ENCODE measurements at regions not wholly inside any gene's neighbourhood (a gene's known extent, or its start where the extent isn't known, plus 50 kb on each side); places are given as distances from the start of the nearest gene placed in this dataset.

- Histone ChIP-seq H2AFZ (ENCODE audit: low read depth, low read length) (no peak overlapping the region), H3K9me3 (ENCODE audit: insufficient read depth, low read depth, low read length) (no peaks in the 10 kb centered on the region)
- H3K27ac Mint-ChIP-seq (ENCODE audit: unreplicated experiment), result peak overlapping the region; percentile 62
These were observed 120.0 kb upstream of the TPM1 start for GRCh38 chr15:62922514-62922913.

GRCh38 chr15:62925875-62926274, 116.7 kb upstream of the TPM1 start:
- Histone ChIP-seq H3K79me2 (ENCODE audit: insufficient read depth, low read length) (no peaks in the 10 kb centered on the region), H3K9ac (ENCODE audit: low read length) (no peak overlapping the region), H3K27ac (ENCODE audit: low read depth, low read length) (no peak overlapping the region), H3K4me3 (ENCODE audit: insufficient read depth, low read depth, low read length) (no peak overlapping the region), H3K4me1 (ENCODE audit: insufficient read depth, low read length) (peaks cover 24% of the 10 kb centered on the region), H3K27me3 (ENCODE audit: insufficient read depth, low read length) (no peaks in the 10 kb centered on the region), H3K9me3 (ENCODE audit: insufficient read depth, low read depth, low read length) (no peaks in the 10 kb centered on the region), H2AFZ (ENCODE audit: low read depth, low read length) (no peak overlapping the region), H4K20me1 (ENCODE audit: insufficient read depth, low read length) (no peaks in the 10 kb centered on the region), H3K36me3 (ENCODE audit: insufficient read depth, low read length) (no peaks in the 10 kb centered on the region), H3K4me2 (ENCODE audit: low read length) (no peak overlapping the region)
- no peak overlapping the region for H3K4me3 Mint-ChIP-seq (ENCODE audit: unreplicated experiment)
- H3K9me3 Mint-ChIP-seq (ENCODE audit: unreplicated experiment), result no peaks in the 10 kb centered on the region
- DNase-seq (ENCODE audit: low read depth), result no peak
- no peaks in the 10 kb centered on the region for H3K27me3 Mint-ChIP-seq (ENCODE audit: low read depth, unreplicated experiment)
- peaks cover 50% of the 10 kb centered on the region for H3K4me1 Mint-ChIP-seq (ENCODE audit: low read depth, unreplicated experiment)
- TF ChIP-seq CTCF (IDR thresholded peaks at IDR 0.05; ENCODE audit: insufficient read depth, low read depth, low read length) (no peak), EZH2 (IDR thresholded peaks at IDR 0.05; ENCODE audit: insufficient read depth, low read length) (no peak)
- H3K27ac Mint-ChIP-seq (ENCODE audit: unreplicated experiment), result peak overlapping the region; percentile 66
- peaks cover 2% of the 10 kb centered on the region for H3K36me3 Mint-ChIP-seq (ENCODE audit: low read depth, unreplicated experiment)
- no peak for FAIRE-seq

More at GRCh38 chr15:62922514-62922913, 120.0 kb upstream of the TPM1 start:
- Mint-ChIP-seq H3K4me3 (ENCODE audit: unreplicated experiment) (no peak overlapping the region), H3K4me1 (ENCODE audit: low read depth, unreplicated experiment) (peaks cover 29% of the 10 kb centered on the region), H3K9me3 (ENCODE audit: unreplicated experiment) (no peaks in the 10 kb centered on the region), H3K36me3 (ENCODE audit: low read depth, unreplicated experiment) (peaks cover 2% of the 10 kb centered on the region), H3K27me3 (ENCODE audit: low read depth, unreplicated experiment) (no peaks in the 10 kb centered on the region)
- Histone ChIP-seq H3K4me2 (ENCODE audit: low read length) (no peak overlapping the region), H3K27ac (ENCODE audit: low read depth, low read length) (no peak overlapping the region), H3K4me3 (ENCODE audit: insufficient read depth, low read depth, low read length) (no peak overlapping the region), H4K20me1 (ENCODE audit: insufficient read depth, low read length) (no peaks in the 10 kb centered on the region), H3K27me3 (ENCODE audit: insufficient read depth, low read length) (no peaks in the 10 kb centered on the region), H3K79me2 (ENCODE audit: insufficient read depth, low read length) (no peaks in the 10 kb centered on the region), H3K36me3 (ENCODE audit: insufficient read depth, low read length) (no peaks in the 10 kb centered on the region), H3K9ac (ENCODE audit: low read length) (no peak overlapping the region), H3K4me1 (ENCODE audit: insufficient read depth, low read length) (no peaks in the 10 kb centered on the region)
- TF ChIP-seq EZH2 (IDR thresholded peaks at IDR 0.05; ENCODE audit: insufficient read depth, low read length), result no peak
- TF ChIP-seq CTCF (IDR thresholded peaks at IDR 0.05; ENCODE audit: insufficient read depth, low read depth, low read length), result no peak
- FAIRE-seq, result no peak
- DNase-seq (ENCODE audit: low read depth), result no peak

GRCh38 chr15:62927196-62927595, 115.4 kb upstream of the TPM1 start:
- no peaks in the 10 kb centered on the region for H4K20me1 ChIP-seq (ENCODE audit: insufficient read depth, low read length)
- Mint-ChIP-seq H3K4me3 (ENCODE audit: unreplicated experiment) (peak overlapping the region; percentile 23), H3K9me3 (ENCODE audit: unreplicated experiment) (no peaks in the 10 kb centered on the region), H3K36me3 (ENCODE audit: low read depth, unreplicated experiment) (peaks cover 2% of the 10 kb centered on the region), H3K27me3 (ENCODE audit: low read depth, unreplicated experiment) (no peaks in the 10 kb centered on the region), H3K4me1 (ENCODE audit: low read depth, unreplicated experiment) (peaks cover 44% of the 10 kb centered on the region), H3K27ac (ENCODE audit: unreplicated experiment) (peak overlapping the region; percentile 96)
- H3K4me2 ChIP-seq (ENCODE audit: low read length), result no peak overlapping the region
- no peak overlapping the region for H3K27ac ChIP-seq (ENCODE audit: low read depth, low read length)
- no peak overlapping the region for H2AFZ ChIP-seq (ENCODE audit: low read depth, low read length)
- H3K36me3 ChIP-seq (ENCODE audit: insufficient read depth, low read length), result no peaks in the 10 kb centered on the region
- TF ChIP-seq EZH2 (IDR thresholded peaks at IDR 0.05; ENCODE audit: insufficient read depth, low read length) (no peak), CTCF (IDR thresholded peaks at IDR 0.05; ENCODE audit: insufficient read depth, low read depth, low read length) (no peak)
- H3K4me1 ChIP-seq (ENCODE audit: insufficient read depth, low read length), result peaks cover 30% of the 10 kb centered on the region
- no peak overlapping the region for H3K4me3 ChIP-seq (ENCODE audit: insufficient read depth, low read depth, low read length)
- H3K9me3 ChIP-seq (ENCODE audit: insufficient read depth, low read depth, low read length), result no peaks in the 10 kb centered on the region
- no peak for DNase-seq (ENCODE audit: low read depth)
- no peak for FAIRE-seq
- no peaks in the 10 kb centered on the region for H3K27me3 ChIP-seq (ENCODE audit: insufficient read depth, low read length)
- H3K9ac ChIP-seq (ENCODE audit: low read length), result no peak overlapping the region
- H3K79me2 ChIP-seq (ENCODE audit: insufficient read depth, low read length), result no peaks in the 10 kb centered on the region
